Activated CD8-positive, alpha-beta memory T cell treated with anti-CD3 and anti-CD28 coated beads for 36 hours (primary cell): ENCODE measurements at regions not wholly inside any gene's neighbourhood (a gene's known extent, or its start where the extent isn't known, plus 50 kb on each side); places are given as distances from the start of the nearest gene placed in this dataset.
"Not testable (repeated sequence)": the region's sequence is repeated elsewhere in the genome, so short reads cannot be mapped to it uniquely, and the experiment has no call there.

ENCODE experiments used
- CTCF ChIA-PET: fragments of 350-600 bp; sonication (Branson Sonifier 250); formaldehyde crosslinking; loops from one replicate; lab custom pipeline; 2021; ENCODE audit warnings: antibody characterized with exemption; lab: Charles Lee
- POLR2A ChIA-PET: fragments of 350-600 bp; sonication (Branson Sonifier 250); formaldehyde crosslinking; loops from one replicate; lab custom pipeline; 2021; ENCODE audit warnings: antibody characterized with exemption; lab: Charles Lee

GRCh38 chr7:69090936-69091335 lies 507.3 kb upstream of the AUTS2 start:
- POLR2A ChIA-PET, result no interaction called here
- CTCF ChIA-PET, result no interaction called here

DNA sequence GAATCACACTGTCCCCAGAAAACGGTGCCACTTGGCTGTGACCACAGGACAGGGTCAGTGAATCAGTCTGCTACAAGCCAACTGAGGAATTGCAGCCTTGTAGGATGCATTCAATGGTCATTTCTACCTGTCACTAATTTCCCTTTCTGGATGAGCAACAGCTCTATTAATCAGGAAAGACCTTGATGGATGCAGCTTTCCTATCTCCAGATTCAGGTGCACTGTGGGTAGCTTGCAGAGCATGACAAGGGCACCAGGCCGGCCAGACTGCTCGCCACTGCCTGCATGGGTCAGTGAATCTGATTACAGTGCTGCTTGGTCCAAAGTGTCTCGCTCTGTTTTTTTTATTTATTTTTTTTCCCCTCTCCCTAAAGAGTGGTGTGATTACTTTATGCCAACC lies 506.8 kb upstream of the AUTS2 start:
- POLR2A ChIA-PET, result no interaction called here

GRCh38 chr7:69095127-69095526 lies 503.1 kb upstream of the AUTS2 start:
- ChIA-PET CTCF (no interaction called here), POLR2A (no interaction called here)

More for the DNA sequence above, 506.8 kb upstream of the AUTS2 start:
- CTCF ChIA-PET, result no interaction called here

GRCh38 chr7:69095649-69096048 lies 502.6 kb upstream of the AUTS2 start:
- CTCF ChIA-PET, result no interaction called here
- POLR2A ChIA-PET, result no interaction called here

- POLR2A ChIA-PET, result no interaction called here
- CTCF ChIA-PET, result no interaction called here
These were observed 494.3 kb upstream of the AUTS2 start for GRCh38 chr7:69104023-69104422.

DNA sequence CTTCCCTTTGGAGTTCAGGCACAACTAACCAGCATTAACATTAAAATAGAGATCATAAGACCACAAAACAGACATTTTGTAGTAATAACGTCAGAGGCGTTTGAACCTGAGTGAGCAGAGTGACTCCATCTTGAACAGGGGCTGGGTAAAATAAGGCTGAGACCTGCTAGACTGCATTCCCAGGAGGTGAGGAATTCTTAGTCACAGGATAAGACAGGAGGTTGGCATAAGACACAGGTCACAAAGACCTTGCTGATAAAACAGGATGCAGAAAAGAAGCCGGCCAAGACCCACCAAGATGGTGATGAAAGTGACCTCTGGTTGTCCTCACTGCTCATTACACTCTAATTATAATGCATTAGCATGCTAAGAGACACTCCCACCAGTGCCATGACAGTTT lies 493.2 kb upstream of the AUTS2 start:
- CTCF ChIA-PET, result no interaction called here
- POLR2A ChIA-PET, result no interaction called here

- CTCF ChIA-PET, result no interaction called here
- POLR2A ChIA-PET, result no interaction called here
These were observed 492.3 kb upstream of the AUTS2 start for GRCh38 chr7:69105981-69106380.

DNA sequence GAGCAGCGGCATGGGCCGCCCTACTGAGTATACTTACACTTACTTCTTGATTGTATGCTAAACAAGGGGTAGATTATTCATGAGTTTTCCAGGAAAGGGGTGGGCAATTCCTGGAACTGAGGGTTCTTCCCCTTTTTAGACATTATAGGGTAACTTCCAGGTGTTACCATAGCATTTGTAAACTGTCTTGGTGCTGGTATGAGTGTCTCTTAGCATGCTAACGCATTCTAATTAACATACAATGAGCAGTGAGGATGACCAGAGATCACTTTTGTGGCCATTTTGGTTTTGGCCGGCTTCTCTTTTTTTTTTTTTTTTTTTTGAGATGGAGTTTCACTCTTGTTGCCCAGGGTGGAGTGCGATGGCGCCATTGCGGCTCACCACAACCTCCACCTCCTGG lies 491.8 kb upstream of the AUTS2 start:
- CTCF ChIA-PET, POLR2A ChIA-PET: not testable (repeated sequence)

- CTCF ChIA-PET, POLR2A ChIA-PET: not testable (repeated sequence)
These were observed 491.3 kb upstream of the AUTS2 start for GRCh38 chr7:69106946-69107345.

GRCh38 chr7:69108097-69108496 lies 490.2 kb upstream of the AUTS2 start:
- CTCF ChIA-PET, result no interaction called here
- POLR2A ChIA-PET, result no interaction called here

GRCh38 chr7:69109246-69109645 lies 489.0 kb upstream of the AUTS2 start:
- POLR2A ChIA-PET, result no interaction called here
- CTCF ChIA-PET, result no interaction called here

GRCh38 chr7:69109879-69110278 lies 488.4 kb upstream of the AUTS2 start:
- ChIA-PET CTCF (no interaction called here), POLR2A (no interaction called here)

- CTCF ChIA-PET, result no interaction called here
- POLR2A ChIA-PET, result no interaction called here
These were observed 487.7 kb upstream of the AUTS2 start for GRCh38 chr7:69110450-69111050.

DNA sequence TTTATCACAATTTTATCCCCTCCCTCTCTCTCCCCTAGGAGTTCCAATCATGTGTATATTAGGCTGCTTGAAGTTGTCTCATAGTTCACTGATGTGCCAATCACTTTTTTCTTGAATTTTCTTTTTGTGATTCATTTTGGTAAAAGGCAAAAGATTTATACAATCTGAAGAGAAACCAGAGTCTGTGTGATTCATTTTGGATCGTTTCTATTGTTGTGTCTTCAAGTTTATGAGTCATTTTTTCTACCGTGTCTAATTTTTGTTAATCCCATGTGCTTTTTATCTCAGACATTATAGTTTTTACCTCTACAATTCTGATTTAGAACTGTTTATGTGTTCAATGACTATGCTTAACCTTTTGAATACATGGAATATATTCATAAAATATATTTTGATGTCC lies 483.9 kb upstream of the AUTS2 start:
- ChIA-PET CTCF (no interaction called here), POLR2A (no interaction called here)

GRCh38 chr7:69115788-69116187 lies 482.5 kb upstream of the AUTS2 start:
- POLR2A ChIA-PET, result no interaction called here
- CTCF ChIA-PET, result no interaction called here

DNA sequence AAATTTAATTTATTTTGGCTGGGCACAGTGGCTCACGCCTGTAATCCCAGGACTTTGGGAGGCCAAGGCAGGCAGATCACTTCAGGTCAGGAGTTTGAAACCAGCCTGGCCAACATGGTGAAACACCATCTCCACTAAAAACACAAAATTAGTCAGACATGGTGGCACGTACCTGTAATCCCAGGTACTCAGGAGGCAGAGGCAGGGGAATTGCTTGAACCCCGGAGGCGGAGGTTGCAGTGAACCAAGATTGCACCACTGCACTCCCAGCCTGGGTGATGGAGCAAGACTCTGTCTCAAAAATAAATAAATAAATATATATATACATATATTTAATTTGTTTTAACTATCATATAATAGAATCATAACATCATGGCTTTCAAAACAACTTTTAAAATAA lies 482.1 kb upstream of the AUTS2 start:
- CTCF ChIA-PET, POLR2A ChIA-PET: not testable (repeated sequence)

GRCh38 chr7:69122953-69123352 lies 475.3 kb upstream of the AUTS2 start:
- POLR2A ChIA-PET, result no interaction called here
- CTCF ChIA-PET, result no interaction called here

GRCh38 chr7:69126896-69127479 lies 471.3 kb upstream of the AUTS2 start:
- ChIA-PET POLR2A (no interaction called here), CTCF (no interaction called here)

GRCh38 chr7:69129524-69129923 lies 468.8 kb upstream of the AUTS2 start:
- CTCF ChIA-PET, result no interaction called here
- POLR2A ChIA-PET, result no interaction called here

DNA sequence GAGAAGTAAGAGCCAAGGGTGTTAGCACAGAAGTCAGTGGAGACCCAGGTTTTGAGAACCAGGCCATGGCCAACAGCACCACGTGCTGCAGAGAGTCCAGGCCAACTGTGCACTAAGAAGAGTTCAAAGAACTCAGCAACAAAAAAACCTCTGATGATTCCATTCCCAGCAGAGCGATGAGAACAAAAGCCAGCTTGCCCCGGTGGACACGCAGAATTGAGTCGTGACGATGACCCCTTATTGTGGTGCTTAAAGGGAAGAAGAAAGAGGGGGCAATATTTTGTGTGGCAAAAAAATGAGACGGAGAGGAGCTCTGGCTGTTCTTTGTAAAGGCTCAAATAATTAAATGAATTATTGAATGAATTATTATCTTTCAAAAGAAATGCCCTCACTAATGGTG lies 468.3 kb upstream of the AUTS2 start:
- CTCF ChIA-PET, result no interaction called here
- POLR2A ChIA-PET, result no interaction called here

GRCh38 chr7:69130396-69130795 lies 467.9 kb upstream of the AUTS2 start:
- ChIA-PET POLR2A (no interaction called here), CTCF (no interaction called here)

- POLR2A ChIA-PET, result no interaction called here
- CTCF ChIA-PET, result no interaction called here
These were observed 464.0 kb upstream of the AUTS2 start for GRCh38 chr7:69134316-69134715.
